ENCODE measurements at regions not wholly inside any gene's neighbourhood (a gene's known extent, or its start where the extent isn't known, plus 50 kb on each side); places are given as distances from the start of the nearest gene placed in this dataset.
"Not testable (repeated sequence)": the region's sequence is repeated elsewhere in the genome, so short reads cannot be mapped to it uniquely, and the experiment has no call there.

GRCh38 chr14:22383515-22384166 is 205.4 kb downstream of the DAD1 start:
- no peak for DNase-seq

- DNase-seq, result no peak
These were observed 206.1 kb downstream of the DAD1 start for GRCh38 chr14:22382955-22383354.

- no peak for DNase-seq
These were observed 206.6 kb downstream of the DAD1 start for GRCh38 chr14:22382395-22382794.

GRCh38 chr14:22381766-22382165 is 207.3 kb downstream of the DAD1 start:
- no peak for DNase-seq

GRCh38 chr14:22381408-22381760 is 207.6 kb downstream of the DAD1 start:
- DNase-seq, result no peak

- DNase-seq, result no peak
These were observed 208.2 kb downstream of the DAD1 start for GRCh38 chr14:22380571-22381407.

GRCh38 chr14:22379727-22380126 is 209.3 kb downstream of the DAD1 start:
- no peak for DNase-seq

GRCh38 chr14:22378181-22378580 is 210.8 kb downstream of the DAD1 start:
- no peak for DNase-seq

- DNase-seq, result no peak
These were observed 213.6 kb downstream of the DAD1 start for GRCh38 chr14:22375321-22375930.

GRCh38 chr14:22370084-22370847 is 218.8 kb downstream of the DAD1 start:
- no peak for DNase-seq

GRCh38 chr14:22358726-22359125 is 230.3 kb downstream of the DAD1 start:
- DNase-seq, result no peak

GRCh38 chr14:22349281-22349680 is 239.7 kb downstream of the DAD1 start:
- not testable (repeated sequence) for DNase-seq

- no peak for DNase-seq
These were observed 244.4 kb downstream of the DAD1 start for GRCh38 chr14:22344673-22345072.

GRCh38 chr14:22344209-22344608 is 244.8 kb downstream of the DAD1 start:
- not testable (repeated sequence) for DNase-seq

GRCh38 chr14:22341049-22341448 is 248.0 kb downstream of the DAD1 start:
- no peak for DNase-seq

GRCh38 chr14:22338917-22339715 is 249.9 kb downstream of the DAD1 start:
- no peak for DNase-seq

- no peak for DNase-seq
These were observed 250.6 kb downstream of the DAD1 start for GRCh38 chr14:22338381-22338780.

GRCh38 chr14:22337938-22338337 is 251.1 kb downstream of the DAD1 start:
- DNase-seq, result no peak

GRCh38 chr14:22337521-22337920 is 251.5 kb downstream of the DAD1 start:
- DNase-seq, result no peak

GRCh38 chr14:22336031-22336430 is 253.0 kb downstream of the DAD1 start:
- DNase-seq, result no peak

GRCh38 chr14:22334627-22335026 is 254.4 kb downstream of the DAD1 start:
- no peak for DNase-seq

GRCh38 chr14:22334275-22334577 is 254.8 kb downstream of the DAD1 start:
- DNase-seq, result no peak
